NOMO-1 treated with DMSO at 0.1 percent for 48 hours (cell line): ENCODE measurements at regions not wholly inside any gene's neighbourhood (a gene's known extent, or its start where the extent isn't known, plus 50 kb on each side); places are given as distances from the start of the nearest gene placed in this dataset.

Experiments
- DNase-seq: peaks from one replicate; lab custom pipeline; 2025; ENCODE audit not compliant: unreplicated experiment; lab: John Stamatoyannopoulos, UW

DNA sequence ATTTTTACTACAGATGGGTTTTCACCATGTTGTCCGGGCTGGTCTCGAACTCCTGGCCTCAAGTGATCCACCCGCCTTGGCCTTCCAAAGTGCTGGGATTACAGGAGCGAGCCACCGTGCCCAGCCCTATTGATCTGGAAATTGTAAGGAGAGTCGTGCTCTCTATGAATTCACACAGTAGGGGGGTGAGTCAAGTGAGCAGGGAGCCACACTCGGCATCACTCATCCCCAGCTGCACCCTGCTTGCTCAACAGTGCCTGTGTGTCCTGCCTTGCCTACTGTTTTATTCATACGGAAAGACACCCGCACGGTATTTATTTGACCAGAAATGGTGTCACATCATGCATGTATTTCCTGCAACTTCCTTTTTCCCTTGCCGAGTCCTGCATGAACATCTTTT is 157.2 kb upstream of the FOXF1 start:
- no peak for DNase-seq

DNA sequence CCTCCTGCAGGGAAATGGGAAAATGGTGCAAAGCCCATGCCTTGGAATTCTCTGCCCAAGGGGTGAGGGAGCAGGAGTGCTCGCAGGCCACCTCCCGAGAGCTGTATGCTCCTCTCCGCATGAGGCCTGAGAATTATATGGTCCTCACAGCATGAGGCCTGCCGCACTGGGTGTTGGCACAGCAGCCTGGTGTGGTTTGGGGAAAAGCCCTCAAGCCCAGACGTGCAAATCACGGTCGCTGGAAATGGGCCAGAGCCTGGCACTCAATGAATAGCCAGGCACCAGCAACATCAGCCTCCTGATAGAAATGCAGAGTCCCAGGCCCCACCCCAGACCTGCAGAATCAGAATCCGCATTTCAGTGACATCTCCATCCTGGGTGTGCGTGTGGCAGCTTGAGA is 156.4 kb upstream of the FOXF1 start:
- DNase-seq = no peak

DNA sequence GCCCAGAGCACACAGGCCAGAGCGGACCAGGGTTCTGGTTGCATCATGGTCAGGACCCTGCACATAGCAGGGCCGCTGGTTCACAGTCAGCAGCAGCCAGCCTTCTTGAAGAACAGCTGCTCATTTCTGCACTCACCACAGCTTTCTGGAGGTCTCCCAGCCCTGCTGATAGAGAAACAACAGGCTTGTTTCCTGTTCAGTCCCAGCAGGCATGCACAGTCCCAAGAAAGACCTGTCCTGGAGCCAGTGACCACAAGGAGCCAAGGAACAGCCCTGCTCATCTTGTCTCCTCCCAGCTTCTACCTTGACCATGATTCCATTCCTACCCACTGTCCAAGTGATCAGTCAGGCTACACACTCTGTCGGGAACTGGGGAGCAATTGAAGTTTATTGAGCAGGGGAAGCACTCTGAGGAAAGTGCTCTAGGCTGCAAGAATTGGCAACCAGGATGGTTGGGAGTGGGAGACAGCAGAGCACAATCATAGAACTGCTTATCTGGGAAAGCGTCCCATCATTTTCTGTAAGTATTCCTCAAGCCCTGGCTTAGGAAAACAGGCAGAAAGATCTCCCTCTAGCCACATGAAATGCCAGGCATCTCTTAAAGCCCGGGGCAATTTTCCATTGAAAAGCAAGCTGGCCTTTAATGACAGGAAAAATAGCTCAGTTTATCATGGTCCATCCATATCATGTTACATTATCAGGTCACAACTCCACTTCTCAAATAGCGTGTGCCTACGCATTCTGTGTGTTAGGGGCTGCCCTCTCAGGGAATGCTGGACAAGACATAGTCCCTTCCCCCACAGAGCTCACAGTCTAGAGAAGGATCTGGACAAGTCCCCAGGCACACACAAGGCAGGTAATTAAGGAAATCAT is 155.4 kb upstream of the FOXF1 start:
- DNase-seq = no peak

DNA sequence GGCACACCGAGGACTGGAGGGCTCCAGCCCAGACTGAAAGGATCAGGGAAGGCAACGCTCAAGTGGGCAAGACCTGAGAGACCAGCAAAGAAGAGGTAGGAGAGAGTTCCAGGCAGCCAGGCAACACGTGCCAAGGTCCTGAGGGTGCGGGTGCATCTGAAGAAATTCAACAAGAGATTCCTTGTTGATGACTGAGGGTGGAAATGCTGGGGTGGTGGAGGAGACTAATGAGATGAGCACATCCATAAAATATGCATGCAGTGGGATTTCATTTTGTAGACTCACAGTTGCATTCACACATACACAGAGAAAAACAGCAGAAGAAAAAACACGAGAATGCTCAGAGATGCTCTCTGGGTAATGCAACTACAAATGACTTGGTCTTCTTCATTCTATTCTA is 154.8 kb upstream of the FOXF1 start:
- no peak for DNase-seq

DNA sequence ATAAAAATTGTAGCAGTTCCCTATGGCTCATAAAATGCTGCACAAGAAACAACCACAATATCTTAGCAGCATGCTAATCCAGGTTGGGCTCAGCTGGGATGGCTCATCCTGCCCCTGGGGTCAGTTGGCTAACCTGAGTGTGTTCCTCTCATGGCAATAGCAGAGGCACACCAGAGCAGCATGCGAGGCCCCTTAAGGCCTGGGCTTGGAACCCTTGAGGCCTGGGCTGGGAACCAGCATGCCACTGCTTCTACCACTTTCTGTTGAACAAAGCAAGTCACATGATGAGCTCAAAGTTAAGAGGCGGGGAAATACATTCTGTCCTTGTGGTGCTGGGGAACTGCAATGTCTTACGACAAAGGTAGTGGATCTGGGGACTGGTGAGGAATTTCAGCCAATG is 154.4 kb upstream of the FOXF1 start:
- no peak for DNase-seq

GRCh38 chr16:86356804-86357203 is 153.5 kb upstream of the FOXF1 start:
- no peak for DNase-seq

DNA sequence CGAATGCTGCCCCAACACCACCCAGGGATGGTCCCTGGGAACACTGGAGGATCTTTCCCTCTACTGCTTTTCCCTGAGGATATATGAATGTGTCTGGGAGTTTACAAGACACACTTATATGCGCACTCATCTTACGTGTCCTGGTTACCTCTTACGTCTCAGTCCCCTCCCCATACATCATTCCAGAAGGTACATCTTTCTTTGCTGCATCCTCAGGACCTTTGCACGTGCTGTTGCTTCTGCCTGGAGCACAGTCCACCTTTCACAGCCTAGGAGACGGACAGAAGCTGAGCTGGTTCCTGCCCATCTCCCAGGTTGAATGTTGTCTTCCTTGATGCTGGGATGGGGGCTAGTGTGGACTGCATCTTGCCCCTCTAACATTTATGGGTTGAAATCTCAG is 153.0 kb upstream of the FOXF1 start:
- DNase-seq = no peak

GRCh38 chr16:86357950-86358349 is 152.4 kb upstream of the FOXF1 start:
- no peak for DNase-seq

- no peak for DNase-seq
Observed at GRCh38 chr16:86359571-86359970, 150.8 kb upstream of the FOXF1 start.

GRCh38 chr16:86362155-86362849 is 148.0 kb upstream of the FOXF1 start:
- no peak for DNase-seq

GRCh38 chr16:86363057-86363490 is 147.3 kb upstream of the FOXF1 start:
- DNase-seq = no peak

GRCh38 chr16:86363836-86364618 is 146.3 kb upstream of the FOXF1 start:
- DNase-seq = no peak

- no peak for DNase-seq
Observed at GRCh38 chr16:86364653-86365380, 145.5 kb upstream of the FOXF1 start.

DNA sequence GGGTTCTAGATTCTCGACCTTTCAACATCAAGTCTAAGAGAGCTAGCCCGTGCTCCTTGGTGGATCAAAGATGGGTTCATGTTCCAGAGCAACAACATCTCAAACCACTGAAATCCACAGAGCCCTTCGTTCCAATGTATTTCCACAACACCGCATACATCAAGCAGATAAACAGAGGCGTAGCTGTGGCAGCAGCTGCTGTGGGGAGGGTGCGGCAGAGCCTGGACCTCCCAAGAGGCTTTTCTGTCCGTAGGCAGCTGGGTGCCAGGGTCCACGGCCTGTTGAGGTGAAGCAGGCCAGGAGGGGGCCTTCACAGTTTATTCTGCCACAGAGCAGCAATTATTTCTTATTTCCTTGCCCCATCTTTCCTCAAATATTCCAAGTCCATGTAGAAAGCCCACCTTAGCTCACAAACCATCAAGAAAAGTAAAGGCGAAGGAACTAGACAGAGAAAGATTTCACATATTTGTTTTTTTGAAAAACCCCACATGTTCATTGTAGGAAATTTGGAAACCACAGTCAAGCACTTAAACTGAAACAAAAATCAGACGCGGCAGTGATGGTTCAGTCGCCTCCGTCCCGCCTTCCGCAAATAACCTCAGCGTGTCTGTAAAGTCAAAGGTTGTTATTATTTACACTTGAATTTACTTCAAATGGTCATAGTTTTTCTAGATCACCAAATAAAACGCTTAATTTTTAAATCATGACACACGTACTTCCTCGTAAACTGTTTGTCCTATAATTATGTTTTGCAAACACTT is 144.6 kb upstream of the FOXF1 start:
- no peak for DNase-seq

DNA sequence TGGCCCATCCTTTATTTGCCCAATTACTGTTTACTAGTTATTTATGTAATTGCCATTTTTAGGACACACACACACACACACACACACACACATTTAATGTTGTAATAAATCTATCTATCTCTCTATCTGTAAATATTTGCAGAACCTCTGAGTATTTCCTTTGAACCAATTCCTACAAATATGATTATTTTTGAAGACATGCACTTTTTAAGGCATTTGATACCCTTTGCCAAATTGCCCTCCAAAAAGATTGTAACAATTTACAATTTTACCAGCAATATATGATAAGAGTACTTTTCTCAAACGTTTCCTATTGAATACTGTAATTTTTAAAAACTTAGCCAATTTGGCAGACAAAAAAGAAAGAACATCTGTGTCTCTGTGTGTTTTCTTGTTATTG is 143.8 kb upstream of the FOXF1 start:
- no peak for DNase-seq

DNA sequence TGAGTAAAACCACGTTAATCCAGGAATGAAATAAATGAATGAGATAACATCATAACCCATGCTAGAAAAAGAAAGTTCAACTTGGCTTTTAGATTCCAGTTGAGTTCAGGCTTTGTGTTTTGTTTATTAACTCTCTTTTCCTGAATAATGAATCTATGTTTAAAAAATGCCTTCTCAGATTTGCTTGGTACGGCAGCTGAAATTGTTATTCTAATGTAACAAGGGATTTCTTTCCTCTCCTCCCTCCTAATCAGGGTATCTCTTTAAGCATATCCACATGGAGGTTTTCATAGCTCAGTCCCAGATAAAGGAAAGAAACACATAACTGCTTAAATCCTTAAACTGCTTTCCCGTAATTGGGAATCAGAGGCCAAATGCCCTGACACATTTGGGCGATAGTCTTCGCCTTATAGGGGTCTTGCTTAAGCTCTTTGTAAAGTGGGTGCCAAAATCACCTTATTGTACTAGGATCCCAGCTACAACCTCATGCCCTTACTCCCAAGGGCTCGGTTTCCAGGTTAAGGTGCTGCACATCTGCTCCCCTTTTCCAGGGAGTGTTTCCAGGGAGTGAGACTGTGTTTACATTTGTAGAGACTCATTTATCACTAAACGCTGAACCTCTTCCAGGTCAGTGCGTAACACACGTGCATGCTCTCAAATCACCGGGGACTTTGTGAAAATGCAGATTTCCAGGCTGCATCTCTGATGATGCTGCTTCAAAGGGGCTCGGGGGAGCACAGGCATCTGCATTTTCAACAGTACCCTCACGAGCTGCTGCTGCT is 142.8 kb upstream of the FOXF1 start:
- DNase-seq = no peak

DNA sequence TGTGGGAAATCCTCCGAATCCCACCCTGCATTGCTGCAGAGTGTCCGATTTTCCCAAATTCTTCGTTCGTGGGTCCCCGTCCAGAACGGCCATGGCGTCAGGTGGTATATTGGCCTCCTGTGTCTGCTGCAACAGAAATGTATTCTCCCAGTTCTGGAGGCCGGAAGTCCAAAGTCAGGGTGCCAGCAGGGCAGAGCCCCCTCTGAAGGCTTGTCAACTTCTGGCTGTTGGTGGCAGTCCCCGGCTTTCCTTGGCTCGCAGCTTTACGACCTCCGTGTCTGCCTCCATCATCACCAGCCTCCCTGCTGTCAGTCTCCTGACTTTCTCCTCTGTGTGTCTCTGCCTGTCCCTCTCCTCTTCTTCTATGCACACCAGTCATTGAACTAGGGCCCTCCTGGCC is 142.1 kb upstream of the FOXF1 start:
- DNase-seq = no peak

GRCh38 chr16:86370062-86370461 is 140.3 kb upstream of the FOXF1 start:
- DNase-seq = no peak

DNA sequence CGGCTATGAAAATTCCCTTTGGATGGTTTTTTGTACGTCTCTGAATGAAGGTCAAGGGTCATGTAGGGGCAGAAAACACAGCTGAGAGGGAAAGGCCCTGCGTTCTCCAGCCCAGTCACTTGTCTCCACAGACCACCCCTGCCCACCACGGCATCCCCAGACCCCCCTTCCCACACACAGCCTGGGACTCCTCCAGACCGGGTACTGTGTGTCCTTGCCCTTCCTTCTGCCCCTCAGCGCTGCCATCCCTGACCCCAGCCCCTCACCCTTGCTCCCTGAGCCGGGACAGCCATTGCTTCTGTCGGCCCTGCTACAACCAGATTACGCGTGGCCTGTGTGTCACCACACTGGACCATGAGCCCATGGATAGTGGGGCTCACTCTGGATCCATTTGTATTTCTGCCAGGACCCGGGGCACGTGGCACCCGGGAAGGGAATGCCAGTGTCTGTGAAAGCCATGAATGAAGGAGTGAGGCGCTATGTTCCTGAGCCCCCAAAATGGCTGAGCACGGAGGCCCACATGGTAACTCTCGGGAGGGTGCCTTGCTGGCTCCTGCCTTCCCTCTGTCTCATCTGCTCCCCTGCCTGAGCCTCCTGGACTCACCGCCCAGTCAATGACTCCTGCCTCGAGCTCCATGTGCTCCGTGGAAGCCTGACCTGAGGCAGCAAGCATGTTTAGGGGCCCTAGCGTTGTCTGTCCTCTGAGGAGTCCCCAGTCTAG is 139.1 kb upstream of the FOXF1 start:
- no peak for DNase-seq
